ENCODE measurements at regions not wholly inside any gene's neighbourhood (a gene's known extent, or its start where the extent isn't known, plus 50 kb on each side); places are given as distances from the start of the nearest gene placed in this dataset.

GRCh38 chr7:130821864-130822263 is 87.9 kb upstream of the KLF14 start:
- TF ChIP-seq CTCF (conservative IDR thresholded peaks at IDR 0.05 in 1 of 2, IDR thresholded peaks at IDR 0.05 in 1 of 2; ENCODE audit: extremely low read depth in 1 of 2, insufficient read depth in 1 of 2, low read depth in 1 of 2, low read length in 2 of 2) (no peak), EZH2 (IDR thresholded peaks at IDR 0.05; ENCODE audit: borderline replicate concordance, low read length) (no peak)

Data from mammary epithelial cell (primary cell).